ENCODE measurements at regions not wholly inside any gene's neighbourhood (a gene's known extent, or its start where the extent isn't known, plus 50 kb on each side); places are given as distances from the start of the nearest gene placed in this dataset.
"Not testable (repeated sequence)": the region's sequence is repeated elsewhere in the genome, so short reads cannot be mapped to it uniquely, and the experiment has no call there.

DNA sequence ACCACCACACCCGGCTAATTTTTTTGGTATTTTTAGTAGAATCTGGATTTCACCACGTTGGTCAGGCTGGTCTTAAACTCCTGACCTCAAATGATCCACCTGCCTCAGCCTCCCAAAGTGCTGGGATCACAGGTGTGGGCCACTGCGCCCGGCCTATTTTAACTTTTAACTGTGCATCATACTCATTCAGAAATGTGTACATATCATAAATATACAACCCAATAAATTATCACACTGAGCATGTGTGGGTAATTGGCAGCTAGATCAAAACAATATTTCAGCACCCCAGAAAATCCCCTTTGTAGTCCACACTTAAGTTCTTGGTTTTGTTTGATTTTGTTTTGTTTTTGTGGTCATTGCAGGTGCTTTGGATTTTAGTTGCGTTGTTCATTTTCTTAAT is 228.9 kb upstream of the ZNF217 start:
- no peaks in the 10 kb centered on the region for H3K4me1 ChIP-seq (ENCODE audit: control insufficient read depth, insufficient read depth, low read length, poor library complexity, severe bottlenecking)
- no peaks in the 10 kb centered on the region for H3K27me3 ChIP-seq (replicated peaks; ENCODE audit: control insufficient read depth, insufficient read depth, low read length, poor library complexity, severe bottlenecking)
- no peaks in the 10 kb centered on the region for H3K36me3 ChIP-seq (ENCODE audit: control insufficient read depth, insufficient read depth, low read length)
- no peaks in the 10 kb centered on the region for H3K9me3 ChIP-seq (ENCODE audit: control insufficient read depth, low read length)
- no peak overlapping the region for H3K4me3 ChIP-seq (ENCODE audit: insufficient read depth, low read depth, low read length, poor library complexity, severe bottlenecking)
- H3K27ac ChIP-seq (ENCODE audit: insufficient read depth, low read length, poor library complexity, severe bottlenecking): no peak overlapping the region
- DNase-seq: no peak

DNA sequence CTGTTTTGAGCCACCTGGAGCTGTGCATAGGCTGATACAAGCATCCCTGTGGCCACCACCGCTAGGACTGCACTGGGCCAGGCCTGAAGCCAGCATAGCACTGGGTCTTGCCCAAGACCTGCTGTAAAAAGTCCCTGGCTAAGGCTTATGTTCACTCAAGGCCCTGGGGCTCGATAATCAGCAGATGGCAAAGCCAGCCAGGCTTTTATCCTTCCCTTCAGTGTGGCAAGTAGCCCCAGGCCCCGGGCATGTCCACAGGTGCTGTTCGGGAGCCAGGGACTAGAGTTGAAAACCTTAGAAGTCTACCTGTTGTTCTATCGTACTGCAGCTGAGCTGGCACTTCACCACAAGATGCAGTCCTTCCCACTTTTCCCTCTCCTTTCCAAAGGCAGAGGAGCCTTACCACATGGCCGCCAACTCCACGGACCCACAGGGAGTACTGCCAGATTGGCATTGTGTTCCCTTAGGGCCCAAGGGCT is 226.4 kb upstream of the ZNF217 start:
- no peaks in the 10 kb centered on the region for H3K27me3 ChIP-seq (replicated peaks; ENCODE audit: control insufficient read depth, insufficient read depth, low read length, poor library complexity, severe bottlenecking)
- H3K36me3 ChIP-seq (ENCODE audit: control insufficient read depth, insufficient read depth, low read length): no peaks in the 10 kb centered on the region
- no peak overlapping the region for H3K27ac ChIP-seq (ENCODE audit: insufficient read depth, low read length, poor library complexity, severe bottlenecking)
- H3K4me3 ChIP-seq (ENCODE audit: insufficient read depth, low read depth, low read length, poor library complexity, severe bottlenecking): no peak overlapping the region
- DNase-seq: no peak
- no peaks in the 10 kb centered on the region for H3K9me3 ChIP-seq (ENCODE audit: control insufficient read depth, low read length)
- no peaks in the 10 kb centered on the region for H3K4me1 ChIP-seq (ENCODE audit: control insufficient read depth, insufficient read depth, low read length, poor library complexity, severe bottlenecking)

DNA sequence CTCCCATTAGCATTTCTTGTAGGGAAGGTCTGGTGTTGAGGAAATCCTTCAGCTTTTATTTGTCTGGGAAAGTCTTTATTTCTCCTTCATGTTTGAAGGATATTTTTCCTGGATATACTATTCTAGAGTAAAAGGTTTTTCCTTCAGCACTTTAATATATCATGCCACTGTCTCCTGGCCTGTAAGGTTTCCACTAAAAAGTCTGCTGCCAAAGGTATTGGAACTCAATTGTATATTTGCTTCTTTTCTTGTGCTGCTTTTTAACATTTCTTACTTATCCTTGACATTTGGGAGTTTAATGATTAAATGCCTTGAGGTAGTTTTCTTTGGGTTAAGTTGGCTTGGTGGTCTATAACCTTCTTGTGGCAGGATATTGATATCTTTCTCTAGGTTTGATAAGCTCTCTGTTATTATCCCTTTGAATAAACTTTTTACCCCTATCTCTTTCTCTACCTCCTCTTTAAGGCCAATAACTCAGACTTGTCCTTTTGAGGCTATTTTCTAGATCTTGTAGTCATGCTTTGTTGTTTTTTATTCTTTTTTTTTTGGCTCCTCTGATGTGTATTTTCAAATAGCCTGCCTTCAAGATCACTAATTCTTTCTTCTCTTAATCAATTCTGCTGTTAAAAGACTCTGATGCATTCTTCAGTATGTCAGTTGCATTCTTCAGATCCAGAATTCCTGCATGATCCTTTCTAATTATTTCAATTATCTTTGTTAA is 225.0 kb upstream of the ZNF217 start:
- Histone ChIP-seq H3K27me3 (replicated peaks; ENCODE audit: control insufficient read depth, insufficient read depth, low read length, poor library complexity, severe bottlenecking) (no peaks in the 10 kb centered on the region), H3K27ac (ENCODE audit: insufficient read depth, low read length, poor library complexity, severe bottlenecking) (no peak overlapping the region), H3K4me1 (ENCODE audit: control insufficient read depth, insufficient read depth, low read length, poor library complexity, severe bottlenecking) (no peaks in the 10 kb centered on the region), H3K9me3 (ENCODE audit: control insufficient read depth, low read length) (no peaks in the 10 kb centered on the region), H3K36me3 (ENCODE audit: control insufficient read depth, insufficient read depth, low read length) (no peaks in the 10 kb centered on the region), H3K4me3 (ENCODE audit: insufficient read depth, low read depth, low read length, poor library complexity, severe bottlenecking) (no peak overlapping the region)
- DNase-seq: no peak

DNA sequence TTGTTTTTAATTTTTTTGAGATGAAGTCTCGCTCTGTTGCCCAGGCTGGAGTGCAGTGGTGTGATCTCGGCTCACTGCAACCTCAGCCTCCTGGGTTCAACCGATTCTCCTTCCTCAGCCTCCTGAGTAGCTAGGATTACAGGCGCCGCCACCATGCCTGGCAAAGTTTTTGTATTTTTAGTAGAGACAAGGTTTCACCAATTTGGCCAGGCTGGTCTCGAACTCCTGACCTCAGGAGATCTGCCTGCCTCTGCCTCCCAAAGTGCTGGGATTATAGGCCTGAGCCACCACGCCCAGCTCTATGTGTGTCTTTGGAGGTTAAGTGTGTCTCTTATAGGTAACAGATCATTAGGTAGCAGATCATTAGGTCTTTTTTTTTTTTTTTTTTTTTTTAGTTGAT is 223.9 kb upstream of the ZNF217 start:
- H3K36me3 ChIP-seq (ENCODE audit: control insufficient read depth, insufficient read depth, low read length); H3K27ac ChIP-seq (ENCODE audit: insufficient read depth, low read length, poor library complexity, severe bottlenecking); H3K4me1 ChIP-seq (ENCODE audit: control insufficient read depth, insufficient read depth, low read length, poor library complexity, severe bottlenecking); H3K27me3 ChIP-seq (replicated peaks; ENCODE audit: control insufficient read depth, insufficient read depth, low read length, poor library complexity, severe bottlenecking); H3K4me3 ChIP-seq (ENCODE audit: insufficient read depth, low read depth, low read length, poor library complexity, severe bottlenecking); DNase-seq; H3K9me3 ChIP-seq (ENCODE audit: control insufficient read depth, low read length): not testable (repeated sequence)

DNA sequence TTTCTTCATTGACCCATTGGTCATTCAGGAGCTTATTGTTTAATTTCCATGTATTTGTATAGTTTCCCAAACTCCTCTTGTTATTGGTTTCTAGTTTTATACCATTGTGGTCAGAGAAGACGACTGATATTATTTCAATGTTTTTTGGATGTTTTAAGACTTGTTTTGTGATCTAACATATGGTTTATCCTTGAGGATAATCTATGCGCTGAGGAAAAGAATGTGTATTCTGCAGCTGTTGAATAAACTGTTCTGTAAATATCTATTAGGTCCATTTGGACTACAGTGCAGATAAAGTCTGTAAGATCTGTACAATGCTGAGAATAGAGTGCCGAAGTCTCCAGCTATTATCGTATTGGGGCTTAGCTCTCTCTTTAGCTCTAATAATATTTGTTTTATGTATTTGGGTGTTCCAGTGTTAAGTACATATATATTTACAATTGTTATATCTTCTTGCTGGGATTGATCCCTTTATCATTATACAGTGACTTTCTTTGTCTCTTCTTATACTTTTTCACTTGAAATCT is 223.3 kb upstream of the ZNF217 start:
- Histone ChIP-seq H3K4me3 (ENCODE audit: insufficient read depth, low read depth, low read length, poor library complexity, severe bottlenecking) (no peak overlapping the region), H3K27me3 (replicated peaks; ENCODE audit: control insufficient read depth, insufficient read depth, low read length, poor library complexity, severe bottlenecking) (no peaks in the 10 kb centered on the region), H3K36me3 (ENCODE audit: control insufficient read depth, insufficient read depth, low read length) (no peaks in the 10 kb centered on the region), H3K9me3 (ENCODE audit: control insufficient read depth, low read length) (no peaks in the 10 kb centered on the region), H3K27ac (ENCODE audit: insufficient read depth, low read length, poor library complexity, severe bottlenecking) (no peak overlapping the region), H3K4me1 (ENCODE audit: control insufficient read depth, insufficient read depth, low read length, poor library complexity, severe bottlenecking) (no peaks in the 10 kb centered on the region)
- DNase-seq: no peak

DNA sequence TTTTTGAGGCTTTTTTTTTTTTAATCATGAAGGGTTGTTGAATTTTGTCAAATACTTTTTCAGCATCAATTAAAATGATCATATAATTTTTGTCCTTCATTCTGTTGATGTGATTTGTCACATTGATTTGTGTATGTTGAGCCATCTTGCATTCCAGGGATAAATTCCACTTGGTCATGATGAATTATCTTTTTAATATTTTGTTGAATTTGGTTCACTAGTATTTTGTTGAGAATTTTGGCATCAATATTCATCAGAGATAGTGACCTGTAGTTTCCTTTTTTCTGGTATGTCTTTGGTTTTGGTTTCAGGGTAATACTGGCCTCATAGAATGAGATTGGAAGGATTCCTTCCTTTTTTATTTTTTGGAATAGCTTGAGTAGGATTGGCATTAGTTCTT is 221.9 kb upstream of the ZNF217 start:
- Histone ChIP-seq H3K4me1 (ENCODE audit: control insufficient read depth, insufficient read depth, low read length, poor library complexity, severe bottlenecking) (no peaks in the 10 kb centered on the region), H3K4me3 (ENCODE audit: insufficient read depth, low read depth, low read length, poor library complexity, severe bottlenecking) (no peak overlapping the region)
- no peak for DNase-seq

DNA sequence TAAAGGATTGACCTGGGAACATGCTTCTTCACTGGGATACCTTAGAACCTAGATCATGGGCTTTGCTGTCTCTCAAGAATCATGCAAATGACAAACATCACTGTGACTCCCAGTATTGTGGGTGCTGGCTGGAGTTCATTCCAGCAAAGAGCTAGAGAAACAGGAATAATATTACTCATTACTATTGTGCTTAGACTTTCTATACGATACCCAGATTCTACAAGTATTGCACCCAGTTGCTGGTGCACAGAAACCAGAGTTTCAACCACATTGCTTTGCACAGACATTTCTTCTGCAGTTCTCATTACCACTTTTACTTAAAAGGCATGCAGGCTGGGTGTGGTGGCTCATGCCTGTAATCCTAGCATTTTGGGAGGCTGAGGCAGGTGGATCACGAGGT is 220.4 kb upstream of the ZNF217 start:
- Histone ChIP-seq H3K27ac (ENCODE audit: insufficient read depth, low read length, poor library complexity, severe bottlenecking) (no peak overlapping the region), H3K9me3 (ENCODE audit: control insufficient read depth, low read length) (no peaks in the 10 kb centered on the region), H3K27me3 (replicated peaks; ENCODE audit: control insufficient read depth, insufficient read depth, low read length, poor library complexity, severe bottlenecking) (no peaks in the 10 kb centered on the region), H3K36me3 (ENCODE audit: control insufficient read depth, insufficient read depth, low read length) (no peaks in the 10 kb centered on the region), H3K4me1 (ENCODE audit: control insufficient read depth, insufficient read depth, low read length, poor library complexity, severe bottlenecking) (no peaks in the 10 kb centered on the region), H3K4me3 (ENCODE audit: insufficient read depth, low read depth, low read length, poor library complexity, severe bottlenecking) (no peak overlapping the region)
- DNase-seq: no peak

More for the DNA sequence above, 221.9 kb upstream of the ZNF217 start:
- no peaks in the 10 kb centered on the region for H3K9me3 ChIP-seq (ENCODE audit: control insufficient read depth, low read length)
- no peak overlapping the region for H3K27ac ChIP-seq (ENCODE audit: insufficient read depth, low read length, poor library complexity, severe bottlenecking)
- no peaks in the 10 kb centered on the region for H3K27me3 ChIP-seq (replicated peaks; ENCODE audit: control insufficient read depth, insufficient read depth, low read length, poor library complexity, severe bottlenecking)
- H3K36me3 ChIP-seq (ENCODE audit: control insufficient read depth, insufficient read depth, low read length): no peaks in the 10 kb centered on the region

DNA sequence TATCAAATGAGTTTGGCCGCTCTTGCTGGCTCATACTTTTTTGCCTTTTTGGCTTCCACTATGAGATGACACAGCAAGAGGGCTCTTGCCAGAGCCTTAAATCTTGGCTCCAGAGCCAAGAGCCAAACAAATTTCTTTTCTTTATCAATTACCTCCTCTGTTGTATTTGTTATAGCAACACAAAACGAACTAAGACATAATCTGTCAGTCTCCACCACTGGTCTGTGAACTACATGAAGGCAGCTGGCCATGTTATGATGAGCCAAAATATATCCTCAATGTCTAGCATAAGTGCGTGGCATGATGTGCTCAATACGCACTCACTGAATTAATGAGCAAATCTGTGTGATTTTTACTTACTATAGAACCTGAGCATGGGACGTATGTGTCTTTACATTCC is 220.0 kb upstream of the ZNF217 start:
- DNase-seq: no peak
- H3K36me3 ChIP-seq (ENCODE audit: control insufficient read depth, insufficient read depth, low read length): no peaks in the 10 kb centered on the region
- H3K27ac ChIP-seq (ENCODE audit: insufficient read depth, low read length, poor library complexity, severe bottlenecking): no peak overlapping the region
- H3K4me3 ChIP-seq (ENCODE audit: insufficient read depth, low read depth, low read length, poor library complexity, severe bottlenecking): no peak overlapping the region
- H3K27me3 ChIP-seq (replicated peaks; ENCODE audit: control insufficient read depth, insufficient read depth, low read length, poor library complexity, severe bottlenecking): no peaks in the 10 kb centered on the region
- H3K9me3 ChIP-seq (ENCODE audit: control insufficient read depth, low read length): no peaks in the 10 kb centered on the region
- H3K4me1 ChIP-seq (ENCODE audit: control insufficient read depth, insufficient read depth, low read length, poor library complexity, severe bottlenecking): no peaks in the 10 kb centered on the region

DNA sequence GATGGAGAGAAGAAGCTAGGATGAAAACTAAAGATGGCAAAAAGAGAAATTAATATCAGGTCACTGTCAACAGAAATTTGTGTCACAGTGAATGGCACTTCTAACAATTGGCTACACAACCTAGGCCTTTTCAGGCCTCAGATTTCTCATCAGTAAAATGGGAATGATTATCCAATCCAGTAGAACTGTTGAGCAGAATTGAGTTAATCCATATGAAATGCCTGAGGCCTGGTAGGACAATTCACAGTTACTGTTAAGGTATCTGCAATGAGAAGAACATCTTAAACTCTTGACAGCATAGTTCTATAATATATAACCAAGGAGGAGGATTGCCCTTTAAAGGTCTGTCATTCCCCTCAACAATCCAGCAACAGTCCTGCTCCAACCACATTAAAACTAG is 217.9 kb upstream of the ZNF217 start:
- no peak overlapping the region for H3K4me3 ChIP-seq (ENCODE audit: insufficient read depth, low read depth, low read length, poor library complexity, severe bottlenecking)

DNA sequence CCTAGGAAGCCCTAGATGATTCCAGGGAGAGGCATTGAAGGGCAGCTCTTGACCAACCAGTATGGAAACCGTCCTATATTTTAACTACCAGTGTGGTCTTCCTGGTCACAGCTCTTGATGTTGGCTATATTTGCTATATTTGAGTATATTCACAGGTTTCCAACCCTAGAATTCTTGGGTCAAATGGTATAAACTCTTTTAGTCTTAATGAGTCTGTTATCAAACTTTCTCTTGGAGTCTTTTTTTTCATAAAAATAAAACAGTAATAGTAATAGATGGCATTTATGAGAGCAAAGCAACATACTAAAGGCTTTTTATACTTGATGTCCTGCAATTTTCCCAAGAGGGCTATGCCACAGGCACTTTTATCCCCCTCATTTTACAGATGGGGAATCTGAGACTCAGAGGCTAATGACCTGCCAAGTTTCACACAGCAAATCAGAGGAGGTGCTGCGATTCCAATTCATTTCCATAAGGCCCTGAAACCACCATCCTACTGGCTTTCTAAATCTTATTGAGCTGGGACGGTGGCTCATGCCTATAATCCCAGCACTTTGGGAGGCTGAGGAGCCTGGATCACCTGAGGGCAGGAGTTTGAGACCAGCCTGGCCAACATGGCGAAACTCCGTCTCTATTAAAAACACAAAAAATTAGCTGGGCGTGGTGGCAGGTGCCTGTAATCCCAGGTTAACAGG is 217.2 kb upstream of the ZNF217 start:
- H3K4me3 ChIP-seq (ENCODE audit: insufficient read depth, low read depth, low read length, poor library complexity, severe bottlenecking): no peak overlapping the region
- no peaks in the 10 kb centered on the region for H3K9me3 ChIP-seq (ENCODE audit: control insufficient read depth, low read length)
- no peaks in the 10 kb centered on the region for H3K4me1 ChIP-seq (ENCODE audit: control insufficient read depth, insufficient read depth, low read length, poor library complexity, severe bottlenecking)
- H3K27ac ChIP-seq (ENCODE audit: insufficient read depth, low read length, poor library complexity, severe bottlenecking): no peak overlapping the region
- DNase-seq: no peak
- H3K27me3 ChIP-seq (replicated peaks; ENCODE audit: control insufficient read depth, insufficient read depth, low read length, poor library complexity, severe bottlenecking): no peaks in the 10 kb centered on the region
- H3K36me3 ChIP-seq (ENCODE audit: control insufficient read depth, insufficient read depth, low read length): no peaks in the 10 kb centered on the region

More for the DNA sequence above, 217.9 kb upstream of the ZNF217 start:
- no peaks in the 10 kb centered on the region for H3K27me3 ChIP-seq (replicated peaks; ENCODE audit: control insufficient read depth, insufficient read depth, low read length, poor library complexity, severe bottlenecking)
- DNase-seq: no peak
- H3K36me3 ChIP-seq (ENCODE audit: control insufficient read depth, insufficient read depth, low read length): no peaks in the 10 kb centered on the region
- H3K27ac ChIP-seq (ENCODE audit: insufficient read depth, low read length, poor library complexity, severe bottlenecking): no peak overlapping the region
- no peaks in the 10 kb centered on the region for H3K9me3 ChIP-seq (ENCODE audit: control insufficient read depth, low read length)
- no peaks in the 10 kb centered on the region for H3K4me1 ChIP-seq (ENCODE audit: control insufficient read depth, insufficient read depth, low read length, poor library complexity, severe bottlenecking)
